ENCODE measurements at regions not wholly inside any gene's neighbourhood (a gene's known extent, or its start where the extent isn't known, plus 50 kb on each side); places are given as distances from the start of the nearest gene placed in this dataset.

DNA sequence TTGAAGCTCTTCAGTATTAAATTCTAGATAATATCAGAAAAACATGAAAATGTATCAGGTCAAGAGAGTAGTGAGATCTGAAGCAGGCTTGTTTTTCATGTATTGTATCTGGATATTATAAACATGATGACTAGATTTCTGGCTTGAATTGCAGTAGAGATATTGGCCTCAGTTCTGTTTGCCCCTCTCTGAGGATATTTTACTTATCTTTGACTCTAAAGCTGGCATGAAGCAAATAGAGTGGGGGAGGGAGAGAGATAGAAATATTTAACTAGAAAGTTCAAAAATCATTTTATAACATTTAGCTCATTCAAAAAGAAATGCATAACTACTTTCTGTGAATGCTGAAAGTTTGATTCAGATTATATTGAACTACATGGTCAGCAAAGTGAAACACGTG lies 929.7 kb upstream of the KCND2 start:
- Histone ChIP-seq H3K4me1 (ENCODE audit: low read depth) (no peaks in the 10 kb centered on the region), H3K4me3 (no peak overlapping the region), H3K9me3 (ENCODE audit: low read depth) (no peaks in the 10 kb centered on the region), H3K36me3 (no peaks in the 10 kb centered on the region), H3K27me3 (no peaks in the 10 kb centered on the region), H3K27ac (no peak overlapping the region)
- TF ChIP-seq, protein P1, sequence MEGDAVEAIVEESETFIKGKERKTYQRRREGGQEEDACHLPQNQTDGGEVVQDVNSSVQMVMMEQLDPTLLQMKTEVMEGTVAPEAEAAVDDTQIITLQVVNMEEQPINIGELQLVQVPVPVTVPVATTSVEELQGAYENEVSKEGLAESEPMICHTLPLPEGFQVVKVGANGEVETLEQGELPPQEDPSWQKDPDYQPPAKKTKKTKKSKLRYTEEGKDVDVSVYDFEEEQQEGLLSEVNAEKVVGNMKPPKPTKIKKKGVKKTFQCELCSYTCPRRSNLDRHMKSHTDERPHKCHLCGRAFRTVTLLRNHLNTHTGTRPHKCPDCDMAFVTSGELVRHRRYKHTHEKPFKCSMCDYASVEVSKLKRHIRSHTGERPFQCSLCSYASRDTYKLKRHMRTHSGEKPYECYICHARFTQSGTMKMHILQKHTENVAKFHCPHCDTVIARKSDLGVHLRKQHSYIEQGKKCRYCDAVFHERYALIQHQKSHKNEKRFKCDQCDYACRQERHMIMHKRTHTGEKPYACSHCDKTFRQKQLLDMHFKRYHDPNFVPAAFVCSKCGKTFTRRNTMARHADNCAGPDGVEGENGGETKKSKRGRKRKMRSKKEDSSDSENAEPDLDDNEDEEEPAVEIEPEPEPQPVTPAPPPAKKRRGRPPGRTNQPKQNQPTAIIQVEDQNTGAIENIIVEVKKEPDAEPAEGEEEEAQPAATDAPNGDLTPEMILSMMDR (IDR thresholded peaks at IDR 0.05; ENCODE audit: low read depth, low read length) = no peak
- no peak for DNase-seq (ENCODE audit: low read depth in 1 of 2, low spot score in 1 of 2)

DNA sequence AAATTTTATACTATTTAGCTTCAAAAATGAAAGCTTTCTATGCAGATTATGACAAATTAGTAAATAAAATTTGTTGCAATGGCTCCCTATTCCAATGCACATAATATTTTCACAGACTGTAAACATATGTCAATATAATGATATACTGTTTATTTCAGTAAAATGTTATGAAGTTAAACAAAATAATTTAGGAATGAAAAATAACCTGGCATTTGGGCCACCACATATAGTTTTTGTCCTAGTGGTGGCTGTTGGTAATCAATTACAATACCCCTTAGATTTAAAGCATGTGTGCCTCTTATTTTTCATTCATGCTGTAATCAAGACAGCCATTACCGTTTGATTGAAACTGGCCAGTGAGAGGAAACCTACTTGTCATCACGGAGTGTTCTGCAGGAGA lies 928.5 kb upstream of the KCND2 start:
- H3K4me3 ChIP-seq = no peak overlapping the region
- H3K9me3 ChIP-seq (ENCODE audit: low read depth) = no peaks in the 10 kb centered on the region
- TF ChIP-seq, protein P1 (IDR thresholded peaks at IDR 0.05; ENCODE audit: low read depth, low read length) = no peak
- H3K27ac ChIP-seq = no peak overlapping the region
- no peaks in the 10 kb centered on the region for H3K27me3 ChIP-seq
- H3K36me3 ChIP-seq = no peaks in the 10 kb centered on the region
- no peak for DNase-seq (ENCODE audit: low read depth in 1 of 2, low spot score in 1 of 2)
- H3K4me1 ChIP-seq (ENCODE audit: low read depth) = no peaks in the 10 kb centered on the region

DNA sequence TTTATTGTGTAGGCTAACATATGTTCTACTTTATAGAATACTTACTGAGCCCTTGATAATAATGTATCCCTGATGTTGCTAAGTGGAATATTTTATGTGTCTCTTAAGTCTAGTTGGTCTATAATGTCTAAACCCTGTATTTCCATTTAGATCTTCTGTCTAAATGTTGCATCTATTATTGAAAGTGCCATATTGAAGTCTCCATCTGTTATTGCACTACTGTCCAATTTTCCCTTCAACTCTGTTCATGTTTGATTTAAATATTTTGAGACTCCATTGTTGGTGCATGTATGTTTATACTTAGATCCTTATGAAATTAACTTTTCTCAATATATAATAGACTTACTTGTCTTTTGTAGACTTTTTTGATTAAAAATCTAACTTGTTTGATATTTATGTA lies 924.5 kb upstream of the KCND2 start:
- no peaks in the 10 kb centered on the region for H3K9me3 ChIP-seq (ENCODE audit: low read depth)
- no peaks in the 10 kb centered on the region for H3K27me3 ChIP-seq
- TF ChIP-seq, protein P1 (IDR thresholded peaks at IDR 0.05; ENCODE audit: low read depth, low read length) = no peak
- no peak overlapping the region for H3K4me3 ChIP-seq
- no peaks in the 10 kb centered on the region for H3K4me1 ChIP-seq (ENCODE audit: low read depth)
- no peak overlapping the region for H3K27ac ChIP-seq
- no peak for DNase-seq (ENCODE audit: low read depth in 1 of 2, low spot score in 1 of 2)
- no peaks in the 10 kb centered on the region for H3K36me3 ChIP-seq

DNA sequence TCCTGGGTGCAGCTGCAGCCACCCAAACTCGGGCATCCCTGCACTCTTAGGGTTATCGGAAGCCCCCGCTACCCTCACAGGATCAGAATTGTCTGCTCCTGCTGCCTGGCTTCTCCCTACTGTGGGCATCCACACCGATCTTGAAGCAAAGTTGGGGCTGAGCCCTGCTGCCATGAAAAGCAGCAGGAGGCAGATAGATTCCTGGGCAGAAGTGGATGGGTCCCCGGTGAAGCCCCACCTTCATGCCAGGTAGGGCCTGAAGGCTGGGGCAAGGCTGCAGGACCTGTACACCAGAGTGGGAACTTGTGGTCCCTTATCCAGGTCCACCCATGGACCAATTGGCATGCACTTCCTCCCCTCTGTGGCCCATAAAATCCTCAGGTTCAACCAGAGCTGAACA lies 922.6 kb upstream of the KCND2 start:
- Histone ChIP-seq H3K9me3 (ENCODE audit: low read depth) (no peaks in the 10 kb centered on the region), H3K4me3 (no peak overlapping the region), H3K36me3 (no peaks in the 10 kb centered on the region), H3K27ac (no peak overlapping the region), H3K4me1 (ENCODE audit: low read depth) (no peaks in the 10 kb centered on the region), H3K27me3 (no peaks in the 10 kb centered on the region)
- TF ChIP-seq, protein P1 (IDR thresholded peaks at IDR 0.05; ENCODE audit: low read depth, low read length) = no peak
- DNase-seq (ENCODE audit: low read depth in 1 of 2, low spot score in 1 of 2) = no peak

DNA sequence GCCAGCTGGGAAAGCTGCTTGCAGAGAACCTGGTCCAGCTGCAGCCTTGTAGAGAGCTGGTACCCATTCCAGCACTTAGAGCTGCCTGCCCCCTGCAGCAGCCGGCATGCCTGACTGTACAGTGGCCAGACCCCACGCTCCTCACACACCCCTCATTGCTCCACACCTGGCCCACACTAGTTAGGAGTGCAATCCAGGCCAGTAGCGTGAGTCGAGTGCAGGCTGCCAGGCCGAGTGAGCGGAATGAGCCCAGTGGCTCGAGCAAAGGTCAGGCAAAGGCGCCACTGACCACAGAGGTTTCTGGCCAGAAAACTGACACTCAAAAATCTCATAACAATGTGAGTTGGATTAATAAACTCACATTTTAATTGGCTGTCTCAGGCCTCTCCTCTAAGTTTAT lies 921.7 kb upstream of the KCND2 start:
- H3K27ac ChIP-seq = no peak overlapping the region
- no peaks in the 10 kb centered on the region for H3K36me3 ChIP-seq
- TF ChIP-seq, protein P1 (IDR thresholded peaks at IDR 0.05; ENCODE audit: low read depth, low read length) = no peak
- no peaks in the 10 kb centered on the region for H3K4me1 ChIP-seq (ENCODE audit: low read depth)
- H3K4me3 ChIP-seq = no peak overlapping the region
- H3K27me3 ChIP-seq = no peaks in the 10 kb centered on the region
- DNase-seq (ENCODE audit: low read depth in 1 of 2, low spot score in 1 of 2) = no peak
- no peaks in the 10 kb centered on the region for H3K9me3 ChIP-seq (ENCODE audit: low read depth)

DNA sequence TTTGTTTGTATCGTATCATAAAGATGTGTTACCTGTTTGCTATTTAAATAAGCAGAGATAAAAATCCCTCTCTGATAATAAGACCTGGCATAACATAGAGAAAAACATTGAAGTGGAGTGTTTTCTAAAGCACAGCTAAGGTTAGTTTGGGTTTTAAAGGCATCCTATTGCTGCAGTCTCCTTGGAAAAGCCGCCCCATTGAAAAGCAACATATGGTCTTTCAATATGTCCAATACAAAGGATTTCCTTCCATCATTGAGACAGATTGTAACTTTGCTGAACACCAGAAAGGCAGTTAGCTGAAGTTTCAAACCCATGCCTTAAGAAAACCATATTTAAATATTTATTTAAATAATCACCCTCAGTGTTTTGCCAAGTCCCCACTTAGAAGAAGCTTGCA lies 898.5 kb upstream of the KCND2 start:
- no peak for DNase-seq (ENCODE audit: low read depth in 1 of 2, low spot score in 1 of 2)

More for the DNA sequence above, 898.5 kb upstream of the KCND2 start:
- Histone ChIP-seq H3K36me3 (no peaks in the 10 kb centered on the region), H3K4me1 (ENCODE audit: low read depth) (no peaks in the 10 kb centered on the region), H3K9me3 (ENCODE audit: low read depth) (no peaks in the 10 kb centered on the region), H3K27me3 (no peaks in the 10 kb centered on the region), H3K27ac (no peak overlapping the region), H3K4me3 (no peak overlapping the region)
- TF ChIP-seq, protein P1 (IDR thresholded peaks at IDR 0.05; ENCODE audit: low read depth, low read length) = no peak

Data from cardiac muscle cell (in vitro differentiated cells and primary cell).